B cell (primary cell): ENCODE measurements at regions not wholly inside any gene's neighbourhood (a gene's known extent, or its start where the extent isn't known, plus 50 kb on each side); places are given as distances from the start of the nearest gene placed in this dataset.

ENCODE experiments used
- ATAC-seq: fragments of 200-7000 bp; cut with Tn5 transposase; one replicate; pipeline ENCODE4 v1.10.0; 2021; ENCODE audit warnings: low read depth, mild to moderate bottlenecking, moderate number of reproducible peaks, moderate library complexity
- CTCF ChIA-PET: fragments of 350-600 bp; sonication (Branson Sonifier 250); formaldehyde crosslinking; loops from one replicate; lab custom pipeline; 2021; ENCODE audit warnings: antibody characterized with exemption, inconsistent platforms; lab: Charles Lee
- POLR2A ChIA-PET: fragments of 350-600 bp; sonication (Branson Sonifier 250); formaldehyde crosslinking; loops from one replicate; lab custom pipeline; 2021; ENCODE audit warnings: antibody characterized with exemption; lab: Charles Lee
- DNase-seq: peaks from one replicate; pipeline ENCODE4 v3.0.0; 2013
- H2AFZ ChIP-seq: 2 replicates; pipeline ENCODE4 v1.6.1; 2012; ENCODE audit warnings: mild to moderate bottlenecking, low read depth, low read length; ENCODE audit not compliant: insufficient read depth, poor library complexity, severe bottlenecking
- H3K27ac ChIP-seq, 2 donors: 1 replicate in 1 of 2; 2 replicates in 1 of 2; pipeline ENCODE4 v1.5.1; 2012 to 2013; ENCODE audit warnings: low read length in 2 of 2, mild to moderate bottlenecking in 2 of 2, moderate library complexity in 1 of 2
- H3K27me3 ChIP-seq, 4 experiments: fragments of 200-600 bp in 1 of 4; sonication (generic) in 1 of 4; replicated peaks in 1 of 4; 1 replicate in 2 of 4; 2 replicates in 2 of 4; pipeline versions ENCODE4 v1.6.1 to v1.7.0; 2013 to 2016; ENCODE audit warnings: low read length in 3 of 4, mild to moderate bottlenecking in 2 of 4, mixed read lengths in 1 of 4, moderate library complexity in 1 of 4; ENCODE audit not compliant: insufficient read depth in 4 of 4, control insufficient read depth in 3 of 4; ENCODE audit errors: control extremely low read depth in 1 of 4
- H3K36me3 ChIP-seq, 2 experiments: replicated peaks in 1 of 2; 1 replicate in 1 of 2; 2 replicates in 1 of 2; pipeline versions ENCODE4 v1.6.1 to v1.7.1; 2013; ENCODE audit warnings: low read length in 1 of 2; ENCODE audit not compliant: insufficient read depth in 2 of 2, control insufficient read depth in 1 of 2; ENCODE audit errors: control extremely low read depth in 1 of 2, extremely low read depth in 1 of 2
- H3K4me1 ChIP-seq, 2 donors: fragments of 200-600 bp in 1 of 2; sonication (generic) in 1 of 2; 1 replicate in 1 of 2; 2 replicates in 1 of 2; pipeline versions ENCODE4 v1.5.1 to v1.6.1; 2013 to 2017; ENCODE audit warnings: low read length in 2 of 2; ENCODE audit not compliant: control insufficient read depth in 2 of 2, insufficient read depth in 2 of 2
- H3K4me2 ChIP-seq: replicated peaks from 2 replicates; pipeline ENCODE3; 2012; ENCODE audit warnings: mild to moderate bottlenecking, low read depth, low read length; ENCODE audit not compliant: poor library complexity, severe bottlenecking
- H3K4me3 ChIP-seq, 5 experiments: fragments of 200-600 bp in 1 of 5; sonication (generic) in 1 of 5; 1 replicate in 3 of 5; 2 replicates in 2 of 5; pipeline versions ENCODE4 v1.5.1 to v1.7.0; 2011 to 2016; ENCODE audit warnings: low read length in 4 of 5, mild to moderate bottlenecking in 4 of 5, low read depth in 2 of 5, control low read depth in 1 of 5, moderate library complexity in 1 of 5; ENCODE audit not compliant: insufficient read depth in 1 of 5; ENCODE audit errors: control extremely low read depth in 1 of 5, extremely low read depth in 1 of 5
- H3K79me2 ChIP-seq: fragments of 200-600 bp; sonication (generic); one replicate; pipeline ENCODE4 v1.6.0; 2016; ENCODE audit warnings: low read length; ENCODE audit not compliant: control insufficient read depth, insufficient read depth
- H3K9ac ChIP-seq: fragments of 200-600 bp; sonication (generic); 2 replicates; pipeline ENCODE4 v1.6.1; 2017; ENCODE audit warnings: mild to moderate bottlenecking, low read length, moderate library complexity
- H3K9me3 ChIP-seq, 3 donors: one replicate each; pipeline versions ENCODE4 v1.6.1 to v1.7.1; 2013; ENCODE audit warnings: low read length in 2 of 3; ENCODE audit not compliant: control insufficient read depth in 2 of 3, insufficient read depth in 1 of 3; ENCODE audit errors: control extremely low read depth in 1 of 3
- H4K20me1 ChIP-seq: 2 replicates; pipeline ENCODE4 v1.6.0; 2012; ENCODE audit warnings: mild to moderate bottlenecking, low read length; ENCODE audit not compliant: insufficient read depth, control insufficient read depth, poor library complexity, severe bottlenecking
- H3K27ac Mint-ChIP-seq: one replicate; pipeline ENCODE4 v1.8.0; 2021; ENCODE audit warnings: mixed read lengths
- H3K27me3 Mint-ChIP-seq: one replicate; pipeline ENCODE4 v1.8.0; 2021; ENCODE audit warnings: mixed read lengths
- H3K4me1 Mint-ChIP-seq: one replicate; pipeline ENCODE4 v1.8.0; 2021; ENCODE audit warnings: mixed read lengths
- H3K4me3 Mint-ChIP-seq: one replicate; pipeline ENCODE4 v1.8.0; 2021; ENCODE audit warnings: mixed read lengths
- H3K9me3 Mint-ChIP-seq: one replicate; pipeline ENCODE4 v1.8.0; 2022; ENCODE audit warnings: mixed read lengths; ENCODE audit not compliant: insufficient read depth
- EZH2 ChIP-seq: IDR thresholded peaks from 2 replicates; pipeline ENCODE4 v1.6.1; 2012; ENCODE audit warnings: borderline replicate concordance, low read depth, mild to moderate bottlenecking, moderate library complexity, low read length; ENCODE audit not compliant: insufficient read depth, poor library complexity, severe bottlenecking
- WGBS: methylation state at CpG from one replicate; pipeline ENCODE4 v1.1.5; 2013; ENCODE audit warnings: missing lambda C conversion rate; ENCODE audit not compliant: insufficient coverage; 5-methylcytosine and 5-hydroxymethylcytosine counted together
- intact Hi-C: fragments of 100-400 bp; cut with micrococcal nuclease; formaldehyde crosslinking; loops from one replicate; pipeline ENCODE4 v1.10.0; 2022
- TF ChIP-seq, protein P1 (sequence below): fragments of 200-600 bp; IDR thresholded peaks from one replicate; pipeline ENCODE4 v1.8.0; 2022; ENCODE audit warnings: antibody characterized with exemption, mild to moderate bottlenecking

- CTCF ChIA-PET, result no interaction called here
- no peaks in the 10 kb centered on the region for H3K27me3 Mint-ChIP-seq
- no peaks in the 10 kb centered on the region for H4K20me1 ChIP-seq
- no peak overlapping the region for H3K4me3 ChIP-seq
- TF ChIP-seq, protein P1, sequence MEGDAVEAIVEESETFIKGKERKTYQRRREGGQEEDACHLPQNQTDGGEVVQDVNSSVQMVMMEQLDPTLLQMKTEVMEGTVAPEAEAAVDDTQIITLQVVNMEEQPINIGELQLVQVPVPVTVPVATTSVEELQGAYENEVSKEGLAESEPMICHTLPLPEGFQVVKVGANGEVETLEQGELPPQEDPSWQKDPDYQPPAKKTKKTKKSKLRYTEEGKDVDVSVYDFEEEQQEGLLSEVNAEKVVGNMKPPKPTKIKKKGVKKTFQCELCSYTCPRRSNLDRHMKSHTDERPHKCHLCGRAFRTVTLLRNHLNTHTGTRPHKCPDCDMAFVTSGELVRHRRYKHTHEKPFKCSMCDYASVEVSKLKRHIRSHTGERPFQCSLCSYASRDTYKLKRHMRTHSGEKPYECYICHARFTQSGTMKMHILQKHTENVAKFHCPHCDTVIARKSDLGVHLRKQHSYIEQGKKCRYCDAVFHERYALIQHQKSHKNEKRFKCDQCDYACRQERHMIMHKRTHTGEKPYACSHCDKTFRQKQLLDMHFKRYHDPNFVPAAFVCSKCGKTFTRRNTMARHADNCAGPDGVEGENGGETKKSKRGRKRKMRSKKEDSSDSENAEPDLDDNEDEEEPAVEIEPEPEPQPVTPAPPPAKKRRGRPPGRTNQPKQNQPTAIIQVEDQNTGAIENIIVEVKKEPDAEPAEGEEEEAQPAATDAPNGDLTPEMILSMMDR, result no peak
- TF ChIP-seq EZH2, result no peak
- no peaks in the 10 kb centered on the region for H3K9me3 Mint-ChIP-seq
- H3K79me2 ChIP-seq, result no peaks in the 10 kb centered on the region
- peaks cover 0 to 14% (median 0%) of the 10 kb centered on the region in 3 donors for H3K9me3 ChIP-seq
- no peak overlapping the region for H3K27ac Mint-ChIP-seq
- no peaks in the 10 kb centered on the region for H3K4me1 ChIP-seq
- H3K4me1 Mint-ChIP-seq, result no peaks in the 10 kb centered on the region
- no peak overlapping the region for H3K9ac ChIP-seq
- POLR2A ChIA-PET, result no interaction called here
- H3K4me2 ChIP-seq, result no peak overlapping the region
- no CpG with 5 or more reads among the region's 2 CpGs for WGBS
- ATAC-seq (no peak), DNase-seq (no peak)
- H3K27ac ChIP-seq, result no peak overlapping the region
- H3K4me3 Mint-ChIP-seq, result no peak overlapping the region
- intact Hi-C loops, result no loop called here
- no peaks in the 10 kb centered on the region for H3K27me3 ChIP-seq
- no peak overlapping the region for H2AFZ ChIP-seq
- H3K36me3 ChIP-seq, result no peaks in the 10 kb centered on the region
Measured at GRCh38 chr3:191702121-191702520, 241.2 kb downstream of the PYDC2 start.

DNA sequence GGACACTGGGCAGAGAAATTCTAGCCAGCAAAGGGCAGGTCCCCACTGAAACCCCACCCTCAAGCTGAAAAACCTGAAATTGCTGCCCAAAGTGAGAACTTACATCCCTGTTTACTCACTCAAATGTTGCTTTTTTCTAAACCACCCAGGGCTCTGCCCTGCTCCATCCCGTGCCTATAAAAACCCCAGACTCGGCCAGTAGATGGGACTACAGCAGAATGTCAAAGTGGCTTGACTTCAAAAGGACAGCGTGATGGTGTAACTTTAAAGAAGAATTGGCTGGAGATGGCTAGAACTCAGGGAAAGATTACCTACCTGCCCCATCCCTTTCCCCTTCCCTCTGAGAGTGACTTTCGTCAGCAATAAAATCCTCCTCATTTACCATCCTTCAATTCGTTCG, 246.9 kb downstream of the PYDC2 start:
- Histone ChIP-seq H3K27ac (no peak overlapping the region), H3K9me3 (peaks cover 0 to 11% (median 0%) of the 10 kb centered on the region in 3 donors), H3K4me1 (no peaks in the 10 kb centered on the region), H4K20me1 (no peaks in the 10 kb centered on the region), H3K4me3 (no peak overlapping the region), H3K36me3 (no peaks in the 10 kb centered on the region), H3K4me2 (no peak overlapping the region), H3K27me3 (no peaks in the 10 kb centered on the region), H3K9ac (no peak overlapping the region), H3K79me2 (no peaks in the 10 kb centered on the region), H2AFZ (no peak overlapping the region)
- DNase-seq, result no peak
- Mint-ChIP-seq H3K27me3 (no peaks in the 10 kb centered on the region), H3K27ac (no peak overlapping the region), H3K4me3 (no peak overlapping the region), H3K4me1 (no peaks in the 10 kb centered on the region), H3K9me3 (no peaks in the 10 kb centered on the region)
- ATAC-seq, result no peak
- CTCF ChIA-PET, result no interaction called here
- POLR2A ChIA-PET, result no interaction called here
- intact Hi-C loops, result no loop called here
- TF ChIP-seq EZH2, result no peak
- TF ChIP-seq, protein P1, result no peak
- WGBS, result 92% methylated on average over 3 of the region's 6 CpGs
